ENCODE measurements at regions not wholly inside any gene's neighbourhood (a gene's known extent, or its start where the extent isn't known, plus 50 kb on each side); places are given as distances from the start of the nearest gene placed in this dataset.

GRCh38 chr20:19074828-19075516, 137.5 kb upstream of the SLC24A3 start:
- no peaks in the 10 kb centered on the region for H3K27me3 ChIP-seq (replicated peaks; ENCODE audit: insufficient read depth, low read length)
- H3K4me1 ChIP-seq (ENCODE audit: low read length): peaks cover 10% of the 10 kb centered on the region
- H3K9ac ChIP-seq (ENCODE audit: low read length): no peak overlapping the region
- H3K9me2 ChIP-seq (replicated peaks; ENCODE audit: insufficient read depth, low read length): no peaks in the 10 kb centered on the region
- peak; percentile 73 for DNase-seq
- H3F3A ChIP-seq (ENCODE audit: insufficient read depth, low read length): no peaks in the 10 kb centered on the region
- peak overlapping the region; percentile 57 for H2AFZ ChIP-seq (ENCODE audit: low read length)
- H3K4me3 ChIP-seq (ENCODE audit: low read length): no peak overlapping the region
- no peak overlapping the region for H3K27ac ChIP-seq (ENCODE audit: low read length)
- H3K36me3 ChIP-seq (replicated peaks; ENCODE audit: insufficient read depth, low read length): no peaks in the 10 kb centered on the region
- H3K9me3 ChIP-seq (replicated peaks; ENCODE audit: insufficient read depth, low read length): no peaks in the 10 kb centered on the region
- no peaks in the 10 kb centered on the region for H3K79me2 ChIP-seq (ENCODE audit: low read length)
- H3K4me2 ChIP-seq (ENCODE audit: low read depth, low read length): peak overlapping the region; percentile 42; the same call in 1 of the 2 replicates
- no peaks in the 10 kb centered on the region for H4K20me1 ChIP-seq (ENCODE audit: insufficient read depth, low read length)
- TF ChIP-seq EZH2 (optimal IDR thresholded peaks at IDR 0.05; ENCODE audit: low read depth, low read length) (no peak), EZH2phosphoT487 (IDR thresholded peaks at IDR 0.05; ENCODE audit: low read length) (no peak), CTCF (IDR thresholded peaks at IDR 0.05; ENCODE audit: low read length) (no peak)

- H3F3A ChIP-seq (ENCODE audit: insufficient read depth, low read length): no peaks in the 10 kb centered on the region
- H3K4me1 ChIP-seq (ENCODE audit: low read length): peaks cover 10% of the 10 kb centered on the region
- H3K9ac ChIP-seq (ENCODE audit: low read length): no peak overlapping the region
- H3K4me3 ChIP-seq (ENCODE audit: low read length): no peak overlapping the region
- no peaks in the 10 kb centered on the region for H4K20me1 ChIP-seq (ENCODE audit: insufficient read depth, low read length)
- no peaks in the 10 kb centered on the region for H3K27me3 ChIP-seq (replicated peaks; ENCODE audit: insufficient read depth, low read length)
- no peaks in the 10 kb centered on the region for H3K79me2 ChIP-seq (ENCODE audit: low read length)
- TF ChIP-seq EZH2phosphoT487 (IDR thresholded peaks at IDR 0.05; ENCODE audit: low read length): no peak
- no peak for TF ChIP-seq CTCF (IDR thresholded peaks at IDR 0.05; ENCODE audit: low read length)
- no peak for TF ChIP-seq EZH2 (optimal IDR thresholded peaks at IDR 0.05; ENCODE audit: low read depth, low read length)
- no peak overlapping the region for H3K27ac ChIP-seq (ENCODE audit: low read length)
- H3K9me2 ChIP-seq (replicated peaks; ENCODE audit: insufficient read depth, low read length): no peaks in the 10 kb centered on the region
- H3K36me3 ChIP-seq (replicated peaks; ENCODE audit: insufficient read depth, low read length): no peaks in the 10 kb centered on the region
- DNase-seq: no peak
- H3K4me2 ChIP-seq (ENCODE audit: low read depth, low read length): no peak overlapping the region
- H2AFZ ChIP-seq (ENCODE audit: low read length): no peak overlapping the region
- H3K9me3 ChIP-seq (replicated peaks; ENCODE audit: insufficient read depth, low read length): no peaks in the 10 kb centered on the region
These were observed 134.8 kb upstream of the SLC24A3 start for GRCh38 chr20:19077370-19078220.

GRCh38 chr20:19078448-19079373, 133.7 kb upstream of the SLC24A3 start:
- H3K27me3 ChIP-seq (replicated peaks; ENCODE audit: insufficient read depth, low read length): no peaks in the 10 kb centered on the region
- no peak for DNase-seq
- H4K20me1 ChIP-seq (ENCODE audit: insufficient read depth, low read length): no peaks in the 10 kb centered on the region
- no peaks in the 10 kb centered on the region for H3K9me3 ChIP-seq (replicated peaks; ENCODE audit: insufficient read depth, low read length)
- H3K4me2 ChIP-seq (ENCODE audit: low read depth, low read length): no peak overlapping the region
- H3K27ac ChIP-seq (ENCODE audit: low read length): no peak overlapping the region
- H3K79me2 ChIP-seq (ENCODE audit: low read length): no peaks in the 10 kb centered on the region
- H2AFZ ChIP-seq (ENCODE audit: low read length): no peak overlapping the region
- no peak for TF ChIP-seq EZH2 (optimal IDR thresholded peaks at IDR 0.05; ENCODE audit: low read depth, low read length)
- TF ChIP-seq CTCF (IDR thresholded peaks at IDR 0.05; ENCODE audit: low read length): no peak
- TF ChIP-seq EZH2phosphoT487 (IDR thresholded peaks at IDR 0.05; ENCODE audit: low read length): no peak
- no peak overlapping the region for H3K9ac ChIP-seq (ENCODE audit: low read length)
- H3K4me1 ChIP-seq (ENCODE audit: low read length): peaks cover 10% of the 10 kb centered on the region
- H3K4me3 ChIP-seq (ENCODE audit: low read length): no peak overlapping the region
- H3K9me2 ChIP-seq (replicated peaks; ENCODE audit: insufficient read depth, low read length): no peaks in the 10 kb centered on the region
- H3K36me3 ChIP-seq (replicated peaks; ENCODE audit: insufficient read depth, low read length): no peaks in the 10 kb centered on the region
- no peaks in the 10 kb centered on the region for H3F3A ChIP-seq (ENCODE audit: insufficient read depth, low read length)

Measured in MM.1S (cell line).